Natural killer cell (primary cell): ENCODE measurements at regions not wholly inside any gene's neighbourhood (a gene's known extent, or its start where the extent isn't known, plus 50 kb on each side); places are given as distances from the start of the nearest gene placed in this dataset.
"Not testable (repeated sequence)": the region's sequence is repeated elsewhere in the genome, so short reads cannot be mapped to it uniquely, and the experiment has no call there.

Experiments used
- ATAC-seq, 3 donors: fragments of 150-1000 bp in 2 of 3; fragments of 200-7000 bp in 1 of 3; cut with Tn5 transposase; 1 replicate in 1 of 3; 2 replicates in 2 of 3; pipeline ENCODE4 v1.10.0; 2021; ENCODE audit warnings: mild to moderate bottlenecking in 2 of 3, moderate library complexity in 2 of 3
- DNase-seq, 2 donors: peaks; one replicate each; pipeline versions ENCODE4 v3.0.0 to v3.0.0-alpha.2; 2013 to 2021; ENCODE audit warnings: mixed read lengths in 1 of 2
- H3K27ac ChIP-seq: one replicate; pipeline ENCODE4 v1.5.1; 2013; ENCODE audit warnings: mild to moderate bottlenecking, low read length
- H3K27me3 ChIP-seq: one replicate; pipeline ENCODE4 v1.6.1; 2013; ENCODE audit warnings: low read length; ENCODE audit not compliant: control insufficient read depth, insufficient read depth
- H3K36me3 ChIP-seq: one replicate; pipeline ENCODE4 v1.6.1; 2013; ENCODE audit warnings: low read length; ENCODE audit not compliant: control insufficient read depth, insufficient read depth
- H3K4me1 ChIP-seq: one replicate; pipeline ENCODE4 v1.6.1; 2013; ENCODE audit warnings: low read length; ENCODE audit not compliant: control insufficient read depth, insufficient read depth
- H3K4me3 ChIP-seq: one replicate; pipeline ENCODE4 v1.5.1; 2013; ENCODE audit warnings: low read length
- H3K9me3 ChIP-seq: one replicate; pipeline ENCODE4 v1.6.1; 2013; ENCODE audit warnings: low read length; ENCODE audit not compliant: control insufficient read depth, insufficient read depth
- H3K27ac Mint-ChIP-seq, 2 donors: one replicate each; pipeline ENCODE4 v1.8.0; 2022; ENCODE audit warnings: mild to moderate bottlenecking in 2 of 2, mixed read lengths in 2 of 2, moderate library complexity in 1 of 2
- H3K27me3 Mint-ChIP-seq, 2 donors: one replicate each; pipeline ENCODE4 v1.8.0; 2022; ENCODE audit warnings: low read depth in 2 of 2, mixed read lengths in 2 of 2
- H3K36me3 Mint-ChIP-seq: one replicate; pipeline ENCODE4 v1.8.0; 2022; ENCODE audit warnings: mixed read lengths
- H3K4me1 Mint-ChIP-seq, 2 donors: one replicate each; pipeline ENCODE4 v1.8.0; 2022; ENCODE audit warnings: mixed read lengths in 2 of 2
- H3K4me3 Mint-ChIP-seq: one replicate; pipeline ENCODE4 v1.8.0; 2022; ENCODE audit warnings: mild to moderate bottlenecking, moderate library complexity, mixed read lengths
- H3K9me3 Mint-ChIP-seq, 2 donors: one replicate each; pipeline ENCODE4 v1.8.0; 2022; ENCODE audit warnings: mixed read lengths in 2 of 2
- CTCF ChIP-seq: fragments of 200-600 bp; IDR thresholded peaks from one replicate; pipeline ENCODE4 v1.8.0; 2022; ENCODE audit warnings: antibody characterized with exemption
- WGBS: methylation state at CpG from one replicate; pipeline ENCODE4 v1.1.7; 2013; ENCODE audit warnings: missing lambda C conversion rate; ENCODE audit not compliant: insufficient coverage; 5-methylcytosine and 5-hydroxymethylcytosine counted together
- intact Hi-C: fragments of 100-400 bp; cut with micrococcal nuclease; formaldehyde crosslinking; loops from one replicate; pipeline ENCODE4 v1.14.2; 2022

- no peak overlapping the region for H3K27ac ChIP-seq
- no peaks in the 10 kb centered on the region for H3K36me3 Mint-ChIP-seq
- DNase-seq (no peak), ATAC-seq (no peak)
- no peaks in the 10 kb centered on the region for H3K36me3 ChIP-seq
- H3K4me3 ChIP-seq = no peak overlapping the region
- WGBS = 0% methylated on average over 1 of the region's 1 CpG
- H3K4me1 ChIP-seq = no peaks in the 10 kb centered on the region
- no peaks in the 10 kb centered on the region for H3K9me3 ChIP-seq
- no peak overlapping the region for H3K4me3 Mint-ChIP-seq
- H3K27me3 ChIP-seq = no peaks in the 10 kb centered on the region
- intact Hi-C loops = no loop called here
- no peak for TF ChIP-seq CTCF
- H3K27ac Mint-ChIP-seq = no peak overlapping the region
- no peaks in the 10 kb centered on the region for H3K4me1 Mint-ChIP-seq
- no peaks in the 10 kb centered on the region for H3K27me3 Mint-ChIP-seq
- no peaks in the 10 kb centered on the region for H3K9me3 Mint-ChIP-seq
These were observed 213.0 kb upstream of the PDE3A start for GRCh38 chr12:20155374-20155773.

GRCh38 chr12:20160899-20161298, 207.4 kb upstream of the PDE3A start:
- 94% methylated on average over 4 of the region's 4 CpGs for WGBS
- H3K4me1 ChIP-seq, ATAC-seq, H3K27ac Mint-ChIP-seq, H3K36me3 Mint-ChIP-seq, H3K4me1 Mint-ChIP-seq, H3K4me3 Mint-ChIP-seq, intact Hi-C loops, H3K27me3 ChIP-seq, H3K36me3 ChIP-seq, H3K27me3 Mint-ChIP-seq, H3K9me3 Mint-ChIP-seq, H3K27ac ChIP-seq, H3K4me3 ChIP-seq, H3K9me3 ChIP-seq, DNase-seq: not testable (repeated sequence)

- Mint-ChIP-seq H3K27me3 (no peaks in the 10 kb centered on the region), H3K36me3 (no peaks in the 10 kb centered on the region), H3K9me3 (peaks cover 6 to 8% of the 10 kb centered on the region in 2 donors), H3K4me3 (no peak overlapping the region), H3K27ac (no peak overlapping the region), H3K4me1 (no peaks in the 10 kb centered on the region)
- Histone ChIP-seq H3K9me3 (no peaks in the 10 kb centered on the region), H3K27me3 (no peaks in the 10 kb centered on the region), H3K4me3 (no peak overlapping the region), H3K36me3 (no peaks in the 10 kb centered on the region), H3K4me1 (no peaks in the 10 kb centered on the region), H3K27ac (no peak overlapping the region)
- ATAC-seq (no peak), DNase-seq (no peak)
- no peak for TF ChIP-seq CTCF
- intact Hi-C loops = no loop called here
- WGBS = 86% methylated on average over 9 of the region's 9 CpGs
These were observed 193.7 kb upstream of the PDE3A start for GRCh38 chr12:20174528-20175175.

GRCh38 chr12:20175704-20176388, 192.5 kb upstream of the PDE3A start:
- Histone ChIP-seq H3K27ac (no peak overlapping the region), H3K36me3 (no peaks in the 10 kb centered on the region), H3K4me1 (no peaks in the 10 kb centered on the region), H3K27me3 (no peaks in the 10 kb centered on the region), H3K9me3 (no peaks in the 10 kb centered on the region), H3K4me3 (no peak overlapping the region)
- ATAC-seq = no peak
- TF ChIP-seq CTCF = no peak
- H3K36me3 Mint-ChIP-seq = no peaks in the 10 kb centered on the region
- intact Hi-C loops = no loop called here
- H3K27ac Mint-ChIP-seq = no peak overlapping the region
- H3K4me1 Mint-ChIP-seq = no peaks in the 10 kb centered on the region
- peaks cover 7 to 8% of the 10 kb centered on the region in 2 donors for H3K9me3 Mint-ChIP-seq
- no peaks in the 10 kb centered on the region for H3K27me3 Mint-ChIP-seq
- H3K4me3 Mint-ChIP-seq = no peak overlapping the region
- no peak for DNase-seq
- 97% methylated on average over 2 of the region's 3 CpGs for WGBS
